HG02763 (cell line): ENCODE measurements at regions not wholly inside any gene's neighbourhood (a gene's known extent, or its start where the extent isn't known, plus 50 kb on each side); places are given as distances from the start of the nearest gene placed in this dataset.
"Not testable (repeated sequence)": the region's sequence is repeated elsewhere in the genome, so short reads cannot be mapped to it uniquely, and the experiment has no call there.

Source experiments
- ATAC-seq: cut with Tn5 transposase; IDR thresholded peaks from one replicate; pipeline ENCODE4 v1.9.1; 2021; ENCODE audit warnings: mild to moderate bottlenecking, moderate library complexity; ENCODE audit not compliant: unreplicated experiment

DNA sequence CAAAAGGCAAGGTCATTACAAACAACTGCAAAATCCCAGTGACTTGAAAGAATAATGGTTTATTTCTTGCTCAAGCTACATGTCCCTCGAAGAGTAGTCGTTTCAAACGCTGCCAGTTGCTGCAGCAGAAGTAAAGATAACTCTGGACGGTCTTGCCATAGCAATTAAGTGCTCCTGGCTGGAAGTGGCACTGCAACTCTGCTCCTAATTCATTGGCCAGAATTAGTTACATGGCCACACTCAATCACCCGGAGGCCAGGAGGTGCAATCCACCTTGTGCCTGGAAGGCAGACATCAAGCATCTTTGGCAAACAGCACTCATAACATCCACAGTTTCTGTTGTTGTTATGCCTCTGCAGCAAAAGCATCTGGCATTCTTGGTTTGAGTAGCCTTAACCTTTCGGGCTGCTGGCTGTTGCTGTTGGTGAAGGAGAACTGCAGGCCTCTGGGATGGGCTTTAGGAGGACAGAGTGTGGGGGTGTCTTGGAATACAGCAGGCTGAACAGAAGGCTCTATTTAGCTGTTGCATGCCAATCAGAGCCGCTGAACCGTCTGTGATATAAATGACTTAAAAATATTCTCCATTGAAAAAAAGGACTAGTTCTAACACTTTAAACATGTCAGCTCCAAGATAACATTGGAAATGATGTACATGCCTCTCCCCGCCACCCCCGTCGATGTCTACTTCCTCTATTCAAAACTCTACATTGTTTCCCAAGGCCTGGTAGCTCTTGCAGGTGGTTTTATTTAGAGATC, 123.5 kb upstream of the DYRK2 start:
- ATAC-seq: no peak

DNA sequence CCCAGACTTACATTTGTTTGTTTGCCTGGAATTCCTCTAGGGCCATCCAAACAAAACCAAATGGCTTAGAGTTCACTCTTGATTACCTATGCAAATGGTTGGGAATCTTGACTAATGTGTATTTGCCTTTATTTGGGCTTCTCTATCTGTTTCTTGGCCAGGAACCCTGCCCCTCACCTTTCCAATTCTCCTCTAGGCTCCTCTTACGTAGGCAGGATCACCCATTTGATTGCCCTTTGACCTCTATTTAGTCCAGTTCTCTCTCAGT, 123.0 kb upstream of the DYRK2 start:
- no peak for ATAC-seq

GRCh38 chr12:67526129-67526528, 122.4 kb upstream of the DYRK2 start:
- no peak for ATAC-seq

DNA sequence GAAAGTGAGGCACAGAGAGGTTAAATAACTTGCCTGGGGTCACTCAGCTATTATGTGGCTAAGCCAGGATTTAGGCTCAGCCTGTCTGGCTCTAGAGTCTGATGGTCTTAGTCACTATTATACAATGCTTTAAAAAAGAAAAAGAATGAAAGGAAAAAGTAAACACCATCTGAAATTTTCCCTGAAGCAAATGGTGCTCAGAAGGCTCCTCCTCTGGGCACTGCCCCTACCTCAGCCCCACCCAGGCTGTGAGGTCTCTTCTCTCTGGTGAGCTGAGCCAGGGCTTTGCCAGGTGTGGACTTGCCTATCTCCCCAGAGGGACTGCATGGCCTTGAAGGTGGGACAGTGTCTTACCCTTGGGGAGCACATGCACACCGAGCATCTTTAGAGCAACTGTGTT, 117.5 kb upstream of the DYRK2 start:
- ATAC-seq: no peak

- ATAC-seq: no peak
Measured at GRCh38 chr12:67531501-67531900, 117.0 kb upstream of the DYRK2 start.

- no peak for ATAC-seq
Measured at GRCh38 chr12:67533159-67533558, 115.4 kb upstream of the DYRK2 start.

- ATAC-seq: no peak
Measured at GRCh38 chr12:67534046-67534445, 114.5 kb upstream of the DYRK2 start.

GRCh38 chr12:67534681-67535080, 113.9 kb upstream of the DYRK2 start:
- ATAC-seq: no peak

DNA sequence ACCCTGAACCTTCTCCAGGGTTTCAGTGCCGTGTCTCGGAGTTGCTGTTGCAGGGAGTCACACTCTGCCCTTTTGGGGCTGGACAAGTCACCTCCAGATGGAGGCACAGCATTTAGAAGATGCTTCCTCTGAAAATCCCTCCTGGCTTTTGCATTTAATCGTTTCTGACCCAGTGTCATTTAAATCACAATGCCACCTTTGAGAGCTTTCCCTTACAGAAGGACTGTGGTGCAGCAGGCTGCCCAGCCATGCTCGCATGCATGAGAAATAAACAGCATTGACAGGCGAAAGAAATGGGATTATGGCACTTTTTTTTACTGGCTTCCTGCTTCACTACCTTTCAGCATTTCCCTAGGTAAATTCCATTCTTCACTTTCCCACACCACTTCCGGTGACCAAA, 113.4 kb upstream of the DYRK2 start:
- ATAC-seq: no peak

DNA sequence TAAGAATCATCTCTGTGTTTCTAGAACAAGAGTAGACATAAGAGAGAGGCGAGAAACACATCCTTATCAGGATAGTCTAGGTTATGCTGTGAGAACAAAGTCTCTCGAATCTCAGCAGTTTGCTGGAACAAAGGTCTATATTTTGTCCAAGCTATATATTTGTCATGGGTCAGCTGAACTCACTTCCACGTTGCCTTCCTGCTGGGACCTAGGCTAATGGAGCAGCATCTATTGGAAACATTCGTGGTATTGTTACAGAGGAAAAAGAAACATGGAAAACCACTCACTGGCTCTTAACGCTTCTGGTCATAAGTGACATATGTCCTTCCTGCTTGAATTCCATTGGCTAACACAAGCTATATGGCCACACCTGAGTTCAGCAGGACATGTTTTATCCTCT, 112.6 kb upstream of the DYRK2 start:
- no peak for ATAC-seq

DNA sequence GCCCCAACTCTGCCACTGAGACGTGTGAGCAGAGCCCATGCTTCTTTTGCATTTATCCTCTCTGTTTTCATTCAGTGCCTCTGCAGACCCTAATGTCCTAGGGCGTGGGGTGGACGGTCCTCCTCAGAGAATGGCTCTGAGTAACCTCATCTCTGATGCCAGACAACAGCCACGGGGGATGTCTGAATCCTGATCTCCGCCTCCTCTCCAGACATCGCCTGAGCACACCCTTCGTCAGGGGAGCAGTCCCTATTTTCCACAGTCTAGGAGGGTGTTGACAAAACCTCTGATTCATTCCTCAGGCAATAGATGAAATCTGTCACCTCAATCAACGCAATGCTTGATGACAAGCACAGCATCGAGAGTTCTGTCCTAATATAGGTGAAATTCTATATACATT, 109.2 kb upstream of the DYRK2 start:
- no peak for ATAC-seq

DNA sequence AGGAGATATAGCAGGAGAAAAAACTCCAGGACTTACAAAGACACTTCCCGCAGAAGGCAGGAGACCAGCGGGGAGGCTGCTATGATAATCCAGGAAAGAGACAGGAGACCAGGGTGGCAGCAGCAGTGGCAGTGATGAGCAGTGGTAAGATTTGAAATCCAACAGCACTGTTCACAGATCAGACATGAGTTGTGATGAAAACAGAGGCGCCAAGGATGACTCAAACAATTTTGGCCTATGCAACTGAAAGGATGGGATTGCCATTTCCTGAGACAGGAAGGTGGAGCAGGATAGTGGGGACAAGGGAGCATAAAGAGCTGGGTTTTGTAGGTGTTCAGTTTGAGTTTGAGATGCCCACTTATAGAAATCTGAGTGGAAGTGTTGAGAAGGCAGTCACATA, 108.6 kb upstream of the DYRK2 start:
- no peak for ATAC-seq

DNA sequence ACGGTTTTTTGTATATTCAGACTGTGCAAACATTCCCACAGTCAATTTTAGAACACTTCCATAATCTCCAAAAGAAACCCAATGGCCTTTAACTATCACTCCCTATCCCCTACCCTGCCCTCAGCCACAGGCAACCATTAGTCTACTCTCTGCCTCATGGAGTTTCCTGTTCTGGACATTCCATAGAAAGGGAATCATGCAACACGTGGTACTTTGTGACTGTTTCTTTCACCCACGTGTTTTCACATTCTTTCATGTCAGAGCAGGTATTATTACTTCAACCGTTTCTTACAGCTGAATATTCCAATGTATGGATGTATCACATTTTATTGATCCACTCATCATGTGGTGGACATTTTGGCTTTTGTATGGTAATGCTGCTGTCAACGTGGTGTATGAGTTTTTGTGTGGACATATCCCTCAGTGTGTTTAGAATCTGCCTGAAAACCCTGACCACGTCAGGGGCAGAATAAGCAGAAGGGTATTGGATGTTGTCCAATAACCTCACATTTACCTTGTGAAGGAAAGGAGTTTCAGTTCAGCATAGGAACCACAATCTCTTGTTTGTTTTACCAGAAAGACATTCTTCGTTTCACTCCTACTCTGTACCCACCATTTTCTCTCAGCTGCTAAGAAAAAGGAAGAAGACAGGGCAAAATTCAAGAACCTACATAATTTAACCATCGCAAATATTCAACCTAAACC, 107.5 kb upstream of the DYRK2 start:
- no peak for ATAC-seq

- ATAC-seq: no peak
Measured at GRCh38 chr12:67541625-67541991, 106.9 kb upstream of the DYRK2 start.

- ATAC-seq: no peak
Measured at GRCh38 chr12:67543021-67543770, 105.3 kb upstream of the DYRK2 start.

DNA sequence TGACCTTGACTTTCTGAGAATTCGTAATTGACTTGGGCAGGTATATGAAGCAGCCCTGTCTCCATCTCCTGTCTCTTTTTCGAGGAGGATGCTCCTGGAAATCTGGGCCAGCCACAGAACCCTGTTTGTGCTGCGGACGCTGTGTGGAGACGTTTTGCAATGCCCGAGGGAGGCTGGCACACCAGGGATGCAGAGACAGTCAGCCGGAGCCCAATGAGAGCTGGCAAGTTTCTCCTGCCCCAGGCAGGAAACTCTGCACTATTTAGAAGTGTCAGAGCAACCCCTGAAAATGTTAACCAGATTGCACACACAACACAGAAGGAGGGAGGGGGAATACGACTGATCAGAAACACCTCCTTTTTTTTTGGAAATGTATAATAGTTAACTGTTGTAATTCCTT, 103.2 kb upstream of the DYRK2 start:
- no peak for ATAC-seq

DNA sequence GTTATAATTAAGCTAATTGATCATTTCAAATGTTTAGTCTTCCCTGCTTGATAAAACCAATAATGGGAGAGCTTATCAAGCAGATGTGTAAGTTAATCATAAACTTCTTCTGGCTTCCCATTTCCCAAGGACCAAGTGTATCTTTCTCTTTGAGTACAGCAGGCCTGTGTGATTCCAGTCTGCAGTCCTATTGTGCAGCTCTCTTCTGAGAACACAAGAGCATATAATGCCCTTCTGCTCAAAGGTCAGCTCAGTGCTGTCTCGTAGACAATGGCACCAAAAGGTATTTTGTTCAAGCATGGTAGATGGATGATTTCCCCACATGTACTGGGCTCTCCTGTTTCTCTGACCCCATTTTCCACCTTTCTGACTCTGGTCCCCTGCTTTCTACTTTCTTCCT, 101.8 kb upstream of the DYRK2 start:
- ATAC-seq: no peak

GRCh38 chr12:67555075-67555717, 93.3 kb upstream of the DYRK2 start:
- not testable (repeated sequence) for ATAC-seq

GRCh38 chr12:67558775-67559174, 89.8 kb upstream of the DYRK2 start:
- no peak for ATAC-seq

- no peak for ATAC-seq
Measured at GRCh38 chr12:67559751-67560150, 88.8 kb upstream of the DYRK2 start.

DNA sequence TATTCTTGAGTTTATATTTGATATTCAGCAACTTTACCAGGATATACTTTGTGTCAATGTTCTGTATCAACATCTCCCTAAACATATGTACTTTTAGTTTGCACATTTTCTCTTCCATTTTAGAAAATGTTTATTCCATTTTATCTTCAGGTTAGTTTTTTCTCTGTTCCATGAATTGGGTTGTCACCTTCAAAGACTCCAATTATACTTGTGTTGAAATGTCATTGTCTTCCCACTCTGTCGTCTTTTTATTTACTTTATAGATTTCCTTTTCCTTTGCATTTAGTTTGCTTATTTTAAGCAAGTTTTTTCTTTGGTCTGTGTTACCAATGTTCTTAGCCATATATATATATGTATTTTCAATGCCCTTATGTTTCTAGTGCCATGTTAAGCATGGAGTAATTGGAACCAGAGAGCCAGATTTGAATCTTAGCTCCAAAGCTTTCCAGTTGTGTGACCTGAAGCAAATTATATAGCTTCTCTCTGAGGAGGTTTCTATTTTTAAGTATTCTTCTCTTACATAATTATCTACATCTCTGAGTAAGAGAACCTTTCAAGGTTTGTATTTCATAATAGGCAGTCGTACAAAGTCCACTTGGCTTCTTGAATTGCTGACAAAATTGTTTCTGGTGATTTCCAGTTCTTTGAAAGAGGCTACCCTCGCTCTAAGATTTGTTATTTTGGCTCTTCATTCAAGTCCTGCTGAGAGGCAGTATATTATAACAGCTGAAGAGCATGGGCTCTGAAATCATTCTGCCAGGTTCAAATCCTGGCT, 85.8 kb upstream of the DYRK2 start:
- no peak for ATAC-seq
